Ovary (tissue), 7 donors: ENCODE measurements at regions not wholly inside any gene's neighbourhood (a gene's known extent, or its start where the extent isn't known, plus 50 kb on each side); places are given as distances from the start of the nearest gene placed in this dataset.

Experiments used
- DNase-seq, 5 donors: peaks; one replicate each; pipeline ENCODE4 v3.0.0-alpha.2; 2019 to 2020
- H3K27ac ChIP-seq, 2 donors: fragments of 200-600 bp; one replicate each; pipeline versions ENCODE4 v1.5.1 to v1.8.0; 2019 to 2022
- H3K27me3 ChIP-seq: fragments of 200-600 bp; one replicate; pipeline ENCODE4 v1.8.0; 2022
- H3K36me3 ChIP-seq: fragments of 200-600 bp; sonication (generic); one replicate; pipeline ENCODE4 v1.5.1; 2019
- H3K4me1 ChIP-seq: one replicate; pipeline ENCODE4 v1.8.1; 2013; ENCODE audit warnings: mild to moderate bottlenecking, moderate library complexity; ENCODE audit not compliant: insufficient read depth
- H3K4me3 ChIP-seq: fragments of 200-600 bp; sonication (generic); one replicate; pipeline ENCODE4 v1.5.1; 2017
- H3K9me3 ChIP-seq, 2 donors: fragments of 200-600 bp in 1 of 2; sonication (generic) in 1 of 2; one replicate each; pipeline versions ENCODE4 v1.5.1 to v1.8.1; 2013 to 2019; ENCODE audit warnings: mild to moderate bottlenecking in 1 of 2, moderate library complexity in 1 of 2
- CTCF ChIP-seq, 3 donors: fragments of 450-650 bp in 2 of 3; fragments of 200-600 bp in 1 of 3; IDR thresholded peaks; one replicate each; pipeline versions ENCODE4 v1.5.1 to v1.8.0; 2016 to 2022; ENCODE audit warnings: antibody characterized with exemption in 3 of 3, mild to moderate bottlenecking in 1 of 3
- EP300 ChIP-seq: sonication (generic); formaldehyde crosslinking; IDR thresholded peaks from one replicate; pipeline ENCODE4 v1.6.1; 2017; ENCODE audit warnings: antibody characterized with exemption
- POLR2A ChIP-seq: fragments of 450-650 bp; IDR thresholded peaks from one replicate; pipeline ENCODE4 v1.6.1; 2017; ENCODE audit warnings: antibody characterized with exemption, mild to moderate bottlenecking, moderate library complexity
- WGBS, 3 donors: extraction: QIAGEN DNeasy Blood & Tissue Kit in 1 of 3; methylation state at CpG; one replicate each; pipeline versions ENCODE4 v1.1.5 to v1.1.7; 2013 to 2017; 5-methylcytosine and 5-hydroxymethylcytosine counted together
- intact Hi-C, 4 donors: fragments of 100-400 bp; cut with DNase I; formaldehyde crosslinking; loops; one replicate each; pipeline versions ENCODE4 v1.11.0 to v1.15.1; 2022 to 2023
- donor health status: DM: no; HTN: no; CAD: no; lungs with moderate emphysema.
- donor health status: DM: no; HTN: no; CAD: no.
- donor health status: Bipolar disorder and iron deficiency.
- donor health status: DM: no; HTN: no; CAD: no.
- donor health status: DM: yes; HTN: yes; CAD: no.

- Histone ChIP-seq H3K9me3 (no peaks in the 10 kb centered on the region), H3K27ac (no peak overlapping the region), H3K36me3 (no peaks in the 10 kb centered on the region), H3K27me3 (no peaks in the 10 kb centered on the region), H3K4me3 (no peak overlapping the region), H3K4me1 (no peaks in the 10 kb centered on the region)
- TF ChIP-seq CTCF (IDR thresholded peaks at IDR 0.05) (no peak), POLR2A (no peak)
- no peak for DNase-seq
- WGBS, 3 donors = 82 to 86% (median 86%) methylated on average over 2 of the region's 2 CpGs
- intact Hi-C loops = no loop called here
Observed at GRCh38 chr6:4487538-4487937, 288.7 kb upstream of the CDYL start.

DNA sequence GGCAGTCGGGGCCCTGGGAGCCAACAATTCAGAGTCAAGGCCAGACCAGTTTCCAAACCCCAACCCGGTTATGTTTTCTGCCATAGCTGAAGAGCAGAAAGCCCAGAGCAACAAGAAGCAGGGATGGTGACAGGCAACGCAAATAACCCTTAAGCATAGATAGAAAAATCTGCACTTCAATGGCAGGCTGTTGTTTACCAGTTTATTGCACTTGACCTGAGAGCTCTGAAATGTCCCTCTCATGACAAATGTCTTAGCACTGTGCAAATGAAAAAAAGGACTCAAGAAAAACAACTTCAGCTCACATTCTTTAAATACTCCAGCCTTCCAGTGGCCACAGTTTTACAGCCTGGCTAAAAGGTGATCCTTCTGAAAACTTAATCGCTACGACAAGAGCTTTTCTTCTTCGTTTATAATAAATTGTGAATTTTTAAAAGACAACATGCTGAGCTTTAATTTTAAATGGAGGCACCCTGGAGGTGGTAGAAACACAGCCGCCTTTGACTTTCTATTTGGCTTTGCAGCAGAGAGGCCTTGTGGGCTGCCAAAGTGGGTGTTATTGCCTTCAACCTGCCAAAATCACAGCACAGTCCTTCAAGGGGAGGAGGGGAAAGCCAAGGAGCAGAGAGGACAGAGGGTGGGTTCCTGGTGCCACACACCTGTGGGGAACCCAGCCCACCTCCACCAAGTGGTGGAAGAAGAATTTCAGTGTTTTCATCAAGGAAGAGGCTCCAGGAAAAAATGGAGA lies 289.5 kb upstream of the CDYL start:
- Histone ChIP-seq H3K27me3 (no peaks in the 10 kb centered on the region), H3K4me1 (no peaks in the 10 kb centered on the region), H3K36me3 (no peaks in the 10 kb centered on the region), H3K4me3 (no peak overlapping the region), H3K9me3 (no peaks in the 10 kb centered on the region), H3K27ac (no peak overlapping the region)
- WGBS, 3 donors = 32 to 38% (median 37%) methylated on average over 7 of the region's 7 CpGs
- no peak for TF ChIP-seq POLR2A
- TF ChIP-seq EP300 = no peak
- no peak for TF ChIP-seq CTCF (IDR thresholded peaks at IDR 0.05)
- intact Hi-C loops = no loop called here
- DNase-seq = no peak

GRCh38 chr6:4485735-4486134 lies 290.5 kb upstream of the CDYL start:
- TF ChIP-seq POLR2A (no peak), EP300 (no peak), CTCF (IDR thresholded peaks at IDR 0.05) (no peak)
- Histone ChIP-seq H3K36me3 (no peaks in the 10 kb centered on the region), H3K27me3 (no peaks in the 10 kb centered on the region), H3K27ac (no peak overlapping the region), H3K4me1 (no peaks in the 10 kb centered on the region), H3K4me3 (no peak overlapping the region), H3K9me3 (no peaks in the 10 kb centered on the region)
- whole genome bisulfite sequencing, 3 donors = 90 to 94% (median 92%) methylated on average over 5 of the region's 5 CpGs
- DNase-seq = no peak
- intact Hi-C loops = no loop called here

GRCh38 chr6:4482461-4482860 lies 293.7 kb upstream of the CDYL start:
- intact Hi-C loops = no loop called here
- no peaks in the 10 kb centered on the region for H3K4me1 ChIP-seq
- no peak overlapping the region for H3K4me3 ChIP-seq
- WGBS, 3 donors = 94 to 95% (median 94%) methylated on average over 29 of the region's 29 CpGs
- no peaks in the 10 kb centered on the region for H3K27me3 ChIP-seq
- DNase-seq = no peak
- no peaks in the 10 kb centered on the region for H3K9me3 ChIP-seq
- no peak overlapping the region for H3K27ac ChIP-seq
- H3K36me3 ChIP-seq = no peaks in the 10 kb centered on the region
- TF ChIP-seq POLR2A (no peak), EP300 (no peak), CTCF (IDR thresholded peaks at IDR 0.05) (no peak)
